ENCODE measurements at regions not wholly inside any gene's neighbourhood (a gene's known extent, or its start where the extent isn't known, plus 50 kb on each side); places are given as distances from the start of the nearest gene placed in this dataset.

GRCh38 chr2:53253244-53253643 is 514.4 kb upstream of the CHAC2 start:
- H3K27ac Mint-ChIP-seq = no peak overlapping the region
- CTCF ChIA-PET = no interaction called here
- H3K36me3 Mint-ChIP-seq = no peaks in the 10 kb centered on the region
- no peaks in the 10 kb centered on the region for H3K9me3 Mint-ChIP-seq (ENCODE audit: low read depth)
- H3K4me3 Mint-ChIP-seq = no peak overlapping the region
- H3K4me1 Mint-ChIP-seq = no peaks in the 10 kb centered on the region
- H3K27me3 Mint-ChIP-seq = no peaks in the 10 kb centered on the region
- ATAC-seq (no peak), DNase-seq (no peak)

GRCh38 chr2:53252115-53252514 is 515.5 kb upstream of the CHAC2 start:
- DNase-seq (no peak), ATAC-seq (no peak)
- Mint-ChIP-seq H3K27me3 (no peaks in the 10 kb centered on the region), H3K9me3 (ENCODE audit: low read depth) (no peaks in the 10 kb centered on the region), H3K27ac (no peak overlapping the region), H3K4me1 (no peaks in the 10 kb centered on the region), H3K36me3 (no peaks in the 10 kb centered on the region), H3K4me3 (no peak overlapping the region)
- CTCF ChIA-PET = no interaction called here

- no peaks in the 10 kb centered on the region for H3K9me3 Mint-ChIP-seq (ENCODE audit: low read depth)
- no peaks in the 10 kb centered on the region for H3K27me3 Mint-ChIP-seq
- H3K4me3 Mint-ChIP-seq = no peak overlapping the region
- H3K36me3 Mint-ChIP-seq = no peaks in the 10 kb centered on the region
- DNase-seq = no peak
- no peaks in the 10 kb centered on the region for H3K4me1 Mint-ChIP-seq
- H3K27ac Mint-ChIP-seq = no peak overlapping the region
- ATAC-seq = no peak
- CTCF ChIA-PET = no interaction called here
Observed at GRCh38 chr2:53247956-53248735, 519.5 kb upstream of the CHAC2 start.

GRCh38 chr2:53243430-53243829 is 524.2 kb upstream of the CHAC2 start:
- Mint-ChIP-seq H3K27ac (no peak overlapping the region), H3K4me1 (no peaks in the 10 kb centered on the region), H3K36me3 (no peaks in the 10 kb centered on the region), H3K27me3 (no peaks in the 10 kb centered on the region), H3K9me3 (ENCODE audit: low read depth) (no peaks in the 10 kb centered on the region), H3K4me3 (no peak overlapping the region)
- DNase-seq = no peak
- CTCF ChIA-PET = no interaction called here
- ATAC-seq = no peak

GRCh38 chr2:53242090-53242489 is 525.5 kb upstream of the CHAC2 start:
- Mint-ChIP-seq H3K9me3 (ENCODE audit: low read depth) (no peaks in the 10 kb centered on the region), H3K27ac (no peak overlapping the region), H3K27me3 (no peaks in the 10 kb centered on the region), H3K36me3 (no peaks in the 10 kb centered on the region), H3K4me3 (no peak overlapping the region), H3K4me1 (no peaks in the 10 kb centered on the region)
- CTCF ChIA-PET = no interaction called here
- no peak for DNase-seq
- ATAC-seq = no peak

GRCh38 chr2:53235836-53236582 is 531.6 kb upstream of the CHAC2 start:
- Mint-ChIP-seq H3K9me3 (ENCODE audit: low read depth) (no peaks in the 10 kb centered on the region), H3K27ac (no peak overlapping the region), H3K36me3 (no peaks in the 10 kb centered on the region), H3K27me3 (no peaks in the 10 kb centered on the region), H3K4me1 (no peaks in the 10 kb centered on the region), H3K4me3 (no peak overlapping the region)
- ATAC-seq (no peak), DNase-seq (no peak)
- CTCF ChIA-PET = no interaction called here

GRCh38 chr2:53234548-53234903 is 533.1 kb upstream of the CHAC2 start:
- H3K27me3 Mint-ChIP-seq = no peaks in the 10 kb centered on the region
- no peak overlapping the region for H3K27ac Mint-ChIP-seq
- DNase-seq (no peak), ATAC-seq (no peak)
- no peak overlapping the region for H3K4me3 Mint-ChIP-seq
- CTCF ChIA-PET = no interaction called here
- no peaks in the 10 kb centered on the region for H3K36me3 Mint-ChIP-seq
- H3K4me1 Mint-ChIP-seq = no peaks in the 10 kb centered on the region
- no peaks in the 10 kb centered on the region for H3K9me3 Mint-ChIP-seq (ENCODE audit: low read depth)

- ATAC-seq (no peak), DNase-seq (no peak)
- H3K27me3 Mint-ChIP-seq = no peaks in the 10 kb centered on the region
- CTCF ChIA-PET = no interaction called here
- no peaks in the 10 kb centered on the region for H3K4me1 Mint-ChIP-seq
- no peak overlapping the region for H3K27ac Mint-ChIP-seq
- no peaks in the 10 kb centered on the region for H3K9me3 Mint-ChIP-seq (ENCODE audit: low read depth)
- no peaks in the 10 kb centered on the region for H3K36me3 Mint-ChIP-seq
- H3K4me3 Mint-ChIP-seq = no peak overlapping the region
Observed at GRCh38 chr2:53233759-53234547, 533.7 kb upstream of the CHAC2 start.

- Mint-ChIP-seq H3K9me3 (ENCODE audit: low read depth) (no peaks in the 10 kb centered on the region), H3K27me3 (no peaks in the 10 kb centered on the region), H3K4me1 (no peaks in the 10 kb centered on the region), H3K36me3 (no peaks in the 10 kb centered on the region), H3K4me3 (no peak overlapping the region), H3K27ac (no peak overlapping the region)
- ATAC-seq (no peak), DNase-seq (no peak)
- CTCF ChIA-PET = no interaction called here
Observed at GRCh38 chr2:53231908-53232307, 535.7 kb upstream of the CHAC2 start.

- no peak overlapping the region for H3K27ac Mint-ChIP-seq
- no peaks in the 10 kb centered on the region for H3K4me1 Mint-ChIP-seq
- no peaks in the 10 kb centered on the region for H3K27me3 Mint-ChIP-seq
- no peak overlapping the region for H3K4me3 Mint-ChIP-seq
- H3K9me3 Mint-ChIP-seq (ENCODE audit: low read depth) = no peaks in the 10 kb centered on the region
- ATAC-seq = no peak
- no peak for DNase-seq
- CTCF ChIA-PET = no interaction called here
- H3K36me3 Mint-ChIP-seq = no peaks in the 10 kb centered on the region
Observed at GRCh38 chr2:53230691-53231090, 536.9 kb upstream of the CHAC2 start.

GRCh38 chr2:53227535-53227934 is 540.1 kb upstream of the CHAC2 start:
- H3K27me3 Mint-ChIP-seq = no peaks in the 10 kb centered on the region
- ATAC-seq (no peak), DNase-seq (no peak)
- CTCF ChIA-PET = no interaction called here
- no peaks in the 10 kb centered on the region for H3K4me1 Mint-ChIP-seq
- no peak overlapping the region for H3K4me3 Mint-ChIP-seq
- no peak overlapping the region for H3K27ac Mint-ChIP-seq
- no peaks in the 10 kb centered on the region for H3K36me3 Mint-ChIP-seq
- H3K9me3 Mint-ChIP-seq (ENCODE audit: low read depth) = peaks cover 3% of the 10 kb centered on the region

- DNase-seq (no peak), ATAC-seq (no peak)
- no peaks in the 10 kb centered on the region for H3K27me3 Mint-ChIP-seq
- H3K9me3 Mint-ChIP-seq (ENCODE audit: low read depth) = peaks cover 3% of the 10 kb centered on the region
- no peak overlapping the region for H3K4me3 Mint-ChIP-seq
- no peaks in the 10 kb centered on the region for H3K4me1 Mint-ChIP-seq
- no peaks in the 10 kb centered on the region for H3K36me3 Mint-ChIP-seq
- no peak overlapping the region for H3K27ac Mint-ChIP-seq
- CTCF ChIA-PET = no interaction called here
Observed at GRCh38 chr2:53220969-53221368, 546.6 kb upstream of the CHAC2 start.

GRCh38 chr2:53217250-53217649 is 550.4 kb upstream of the CHAC2 start:
- Mint-ChIP-seq H3K4me1 (no peaks in the 10 kb centered on the region), H3K4me3 (no peak overlapping the region), H3K36me3 (no peaks in the 10 kb centered on the region), H3K9me3 (ENCODE audit: low read depth) (peaks cover 8% of the 10 kb centered on the region), H3K27ac (no peak overlapping the region), H3K27me3 (no peaks in the 10 kb centered on the region)
- no peak for DNase-seq
- CTCF ChIA-PET = no interaction called here
- ATAC-seq = no peak

- ATAC-seq = no peak
- CTCF ChIA-PET = no interaction called here
- H3K36me3 Mint-ChIP-seq = no peaks in the 10 kb centered on the region
- DNase-seq = no peak
- no peak overlapping the region for H3K4me3 Mint-ChIP-seq
- no peaks in the 10 kb centered on the region for H3K27me3 Mint-ChIP-seq
- H3K27ac Mint-ChIP-seq = no peak overlapping the region
- no peaks in the 10 kb centered on the region for H3K4me1 Mint-ChIP-seq
- peaks cover 8% of the 10 kb centered on the region for H3K9me3 Mint-ChIP-seq (ENCODE audit: low read depth)
Observed at GRCh38 chr2:53216805-53217204, 550.8 kb upstream of the CHAC2 start.
